ENCODE measurements at regions not wholly inside any gene's neighbourhood (a gene's known extent, or its start where the extent isn't known, plus 50 kb on each side); places are given as distances from the start of the nearest gene placed in this dataset.

GRCh38 chr21:35195232-35195631 is 146.1 kb upstream of the RUNX1 start:
- no peak for TF ChIP-seq CTCF (IDR thresholded peaks at IDR 0.05)
- TF ChIP-seq EP300 (IDR thresholded peaks at IDR 0.05): no peak
- TF ChIP-seq POLR2A (IDR thresholded peaks at IDR 0.05): no peak

All from upper lobe of left lung (tissue), 4 donors.